ENCODE measurements at regions not wholly inside any gene's neighbourhood (a gene's known extent, or its start where the extent isn't known, plus 50 kb on each side); places are given as distances from the start of the nearest gene placed in this dataset.
"Not testable (repeated sequence)": the region's sequence is repeated elsewhere in the genome, so short reads cannot be mapped to it uniquely, and the experiment has no call there.

GRCh38 chr4:117135634-117136354 is 50.4 kb upstream of the TRAM1L1 start:
- DNase-seq = no peak

GRCh38 chr4:117137145-117137544 is 51.8 kb upstream of the TRAM1L1 start:
- DNase-seq = no peak

GRCh38 chr4:117138732-117139131 is 53.4 kb upstream of the TRAM1L1 start:
- not testable (repeated sequence) for DNase-seq

GRCh38 chr4:117154251-117154650 is 68.9 kb upstream of the TRAM1L1 start:
- no peak for DNase-seq

- no peak for DNase-seq
Observed at GRCh38 chr4:117156806-117157205, 71.4 kb upstream of the TRAM1L1 start.

- no peak for DNase-seq
Observed at GRCh38 chr4:117157360-117157759, 72.0 kb upstream of the TRAM1L1 start.

GRCh38 chr4:117162976-117163375 is 77.6 kb upstream of the TRAM1L1 start:
- no peak for DNase-seq

GRCh38 chr4:117164338-117164737 is 79.0 kb upstream of the TRAM1L1 start:
- DNase-seq = no peak

GRCh38 chr4:117175369-117175768 is 90.0 kb upstream of the TRAM1L1 start:
- DNase-seq = not testable (repeated sequence)

GRCh38 chr4:117203231-117203630 is 117.9 kb upstream of the TRAM1L1 start:
- DNase-seq = no peak

- no peak for DNase-seq
Observed at GRCh38 chr4:117210551-117210950, 125.2 kb upstream of the TRAM1L1 start.

GRCh38 chr4:117224256-117224655 is 138.9 kb upstream of the TRAM1L1 start:
- DNase-seq = no peak

GRCh38 chr4:117225471-117225870 is 140.1 kb upstream of the TRAM1L1 start:
- no peak for DNase-seq

GRCh38 chr4:117227925-117228324 is 142.5 kb upstream of the TRAM1L1 start:
- no peak for DNase-seq

- DNase-seq = no peak
Observed at GRCh38 chr4:117239434-117239833, 154.1 kb upstream of the TRAM1L1 start.

GRCh38 chr4:117249333-117249732 is 164.0 kb upstream of the TRAM1L1 start:
- DNase-seq = no peak

- DNase-seq = no peak
Observed at GRCh38 chr4:117264072-117264471, 178.7 kb upstream of the TRAM1L1 start.

GRCh38 chr4:117267317-117267716 is 181.9 kb upstream of the TRAM1L1 start:
- no peak for DNase-seq

- no peak for DNase-seq
Observed at GRCh38 chr4:117284736-117285135, 199.4 kb upstream of the TRAM1L1 start.

GRCh38 chr4:117293784-117294183 is 208.4 kb upstream of the TRAM1L1 start:
- DNase-seq = no peak

- DNase-seq = no peak
Observed at GRCh38 chr4:117302226-117302625, 216.8 kb upstream of the TRAM1L1 start.

- DNase-seq = no peak
Observed at GRCh38 chr4:117311215-117311614, 225.8 kb upstream of the TRAM1L1 start.

- no peak for DNase-seq
Observed at GRCh38 chr4:117311989-117312388, 226.6 kb upstream of the TRAM1L1 start.

- DNase-seq = no peak
Observed at GRCh38 chr4:117324851-117325491, 239.6 kb upstream of the TRAM1L1 start.

- DNase-seq = no peak
Observed at GRCh38 chr4:117326091-117326490, 240.7 kb upstream of the TRAM1L1 start.

All from NCI-H2227 treated with DMSO at 0.1 percent for 48 hours (cell line).